WTC11 (cell line): ENCODE measurements at regions not wholly inside any gene's neighbourhood (a gene's known extent, or its start where the extent isn't known, plus 50 kb on each side); places are given as distances from the start of the nearest gene placed in this dataset.

Experiments
- ATAC-seq: fragments of 200-7000 bp; cut with Tn5 transposase; 2 replicates; pipeline ENCODE4 v1.10.0; 2021; ENCODE audit warnings: mild to moderate bottlenecking, moderate library complexity
- CTCF ChIA-PET: fragments of 300-600 bp; sonication (Branson Sonifier 250); formaldehyde crosslinking; loops from one replicate; lab custom pipeline; 2021; ENCODE audit warnings: antibody characterized with exemption; lab: Charles Lee
- POLR2A ChIA-PET: fragments of 350-600 bp; sonication (Branson Sonifier 250); formaldehyde crosslinking; loops from one replicate; lab custom pipeline; 2021; ENCODE audit warnings: antibody characterized with exemption; lab: Charles Lee
- DNase-seq: peaks from one replicate; pipeline ENCODE4 v3.0.0; 2021; ENCODE audit warnings: low spot score
- H3K27ac Mint-ChIP-seq: 2 replicates; pipeline ENCODE4 v1.8.0; 2021; ENCODE audit warnings: mixed read lengths
- H3K27me3 Mint-ChIP-seq: 2 replicates; pipeline ENCODE4 v1.8.0; 2021; ENCODE audit warnings: low read depth, mild to moderate bottlenecking, moderate library complexity, mixed read lengths
- H3K36me3 Mint-ChIP-seq: 2 replicates; pipeline ENCODE4 v1.8.0; 2021; ENCODE audit warnings: mixed read lengths
- H3K4me1 Mint-ChIP-seq: 2 replicates; pipeline ENCODE4 v1.8.0; 2022; ENCODE audit warnings: mixed read lengths
- H3K4me3 Mint-ChIP-seq: 2 replicates; pipeline ENCODE4 v1.8.0; 2021; ENCODE audit warnings: mild to moderate bottlenecking, moderate library complexity, mixed read lengths
- H3K9me3 Mint-ChIP-seq: 2 replicates; pipeline ENCODE4 v1.8.0; 2021; ENCODE audit warnings: mixed read lengths
- ATF1 ChIP-seq: sonication (generic); formaldehyde crosslinking; IDR thresholded peaks from 2 replicates; pipeline ENCODE4 v1.8.1; 2023; ENCODE audit warnings: mild to moderate bottlenecking, moderate library complexity, missing genetic modification reagents
- CBFB ChIP-seq: sonication (generic); formaldehyde crosslinking; IDR thresholded peaks from 2 replicates; pipeline ENCODE4 v1.8.1; 2022; ENCODE audit warnings: mild to moderate bottlenecking, low read depth, missing genetic modification reagents
- EMX1 ChIP-seq: fragments of 250-450 bp; sonication (Bioruptor Pico); IDR thresholded peaks from 2 replicates; pipeline ENCODE4 v1.8.0; 2021; ENCODE audit warnings: mild to moderate bottlenecking
- GRHL2 ChIP-seq: fragments of 250-450 bp; sonication (Bioruptor Pico); IDR thresholded peaks from 2 replicates; pipeline ENCODE4 v1.8.0; 2022; ENCODE audit warnings: mild to moderate bottlenecking, moderate library complexity; ENCODE audit not compliant: insufficient replicate concordance, severe bottlenecking
- KAT7 ChIP-seq: sonication (generic); formaldehyde crosslinking; IDR thresholded peaks from 2 replicates; pipeline ENCODE4 v1.8.1; 2023; ENCODE audit warnings: missing genetic modification reagents, mild to moderate bottlenecking, borderline replicate concordance
- NR2C2 ChIP-seq: sonication (generic); formaldehyde crosslinking; IDR thresholded peaks from 2 replicates; pipeline ENCODE4 v1.8.0; 2022; ENCODE audit warnings: mild to moderate bottlenecking, missing genetic modification reagents
- RORB ChIP-seq: fragments of 250-450 bp; sonication (Bioruptor Pico); IDR thresholded peaks from 2 replicates; pipeline ENCODE4 v1.9.0; 2021; ENCODE audit warnings: mild to moderate bottlenecking
- SOX15 ChIP-seq: fragments of 250-450 bp; sonication (Bioruptor Pico); IDR thresholded peaks from 2 replicates; pipeline ENCODE4 v1.9.0; 2021; ENCODE audit warnings: mild to moderate bottlenecking
- ZNF121 ChIP-seq: sonication (generic); formaldehyde crosslinking; IDR thresholded peaks from 2 replicates; pipeline ENCODE4 v1.8.0; 2023; ENCODE audit warnings: missing genetic modification reagents
- ZNF232 ChIP-seq: sonication (generic); formaldehyde crosslinking; IDR thresholded peaks from 2 replicates; pipeline ENCODE4 v1.8.0; 2022; ENCODE audit warnings: mild to moderate bottlenecking, missing genetic modification reagents
- TF ChIP-seq, protein P1 (sequence below): fragments of 250-450 bp; sonication (Bioruptor Pico); IDR thresholded peaks from 2 replicates; pipeline ENCODE4 v1.9.0; 2021; ENCODE audit warnings: mild to moderate bottlenecking, borderline replicate concordance
- TF ChIP-seq, protein P2 (sequence below): sonication (generic); formaldehyde crosslinking; IDR thresholded peaks from 2 replicates; pipeline ENCODE4 v1.8.1; 2023; ENCODE audit warnings: mild to moderate bottlenecking, missing genetic modification reagents, moderate library complexity
- TF ChIP-seq, protein P3 (sequence below): sonication (generic); formaldehyde crosslinking; IDR thresholded peaks from 2 replicates; pipeline ENCODE4 v1.8.1; 2023; ENCODE audit warnings: mild to moderate bottlenecking, missing genetic modification reagents
- TF ChIP-seq, protein P4 (sequence below): fragments of 250-450 bp; sonication (Bioruptor Pico); IDR thresholded peaks from 2 replicates; pipeline ENCODE4 v1.9.0; 2021; ENCODE audit warnings: moderate library complexity, mild to moderate bottlenecking, inconsistent platforms, borderline replicate concordance
- TF ChIP-seq, protein P5 (sequence below): sonication (generic); formaldehyde crosslinking; IDR thresholded peaks from 2 replicates; pipeline ENCODE4 v1.8.1; 2023; ENCODE audit warnings: mild to moderate bottlenecking, moderate library complexity, missing genetic modification reagents
- TF ChIP-seq, protein P6 (sequence below): sonication (generic); formaldehyde crosslinking; IDR thresholded peaks from 2 replicates; pipeline ENCODE4 v1.8.0; 2023; ENCODE audit warnings: missing genetic modification reagents
- TF ChIP-seq, protein P7 (sequence below): sonication (generic); formaldehyde crosslinking; IDR thresholded peaks from 2 replicates; pipeline ENCODE4 v1.8.0; 2022; ENCODE audit warnings: mild to moderate bottlenecking, missing genetic modification reagents

DNA sequence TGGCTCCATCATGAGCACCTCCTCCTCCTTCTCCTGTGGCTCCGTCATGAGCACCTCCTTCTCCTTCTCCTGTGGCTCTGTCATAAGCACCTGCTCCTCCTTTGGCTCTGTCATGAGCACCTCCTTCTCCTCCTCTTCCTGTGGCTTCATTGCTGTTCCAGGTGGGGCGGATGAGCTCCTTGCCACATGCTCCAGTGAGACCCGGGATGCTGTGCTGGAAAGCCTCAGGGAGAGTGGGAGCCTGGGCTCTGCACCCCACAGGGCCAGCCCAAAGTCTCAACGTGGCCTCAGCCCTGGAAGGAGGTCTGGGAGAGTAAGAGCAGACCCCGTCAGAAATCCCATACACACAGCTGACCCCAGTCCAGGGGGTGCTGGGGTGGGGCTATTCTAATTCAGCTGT, 380.7 kb downstream of the TCERG1L start (continued):
- TF ChIP-seq, protein P1, sequence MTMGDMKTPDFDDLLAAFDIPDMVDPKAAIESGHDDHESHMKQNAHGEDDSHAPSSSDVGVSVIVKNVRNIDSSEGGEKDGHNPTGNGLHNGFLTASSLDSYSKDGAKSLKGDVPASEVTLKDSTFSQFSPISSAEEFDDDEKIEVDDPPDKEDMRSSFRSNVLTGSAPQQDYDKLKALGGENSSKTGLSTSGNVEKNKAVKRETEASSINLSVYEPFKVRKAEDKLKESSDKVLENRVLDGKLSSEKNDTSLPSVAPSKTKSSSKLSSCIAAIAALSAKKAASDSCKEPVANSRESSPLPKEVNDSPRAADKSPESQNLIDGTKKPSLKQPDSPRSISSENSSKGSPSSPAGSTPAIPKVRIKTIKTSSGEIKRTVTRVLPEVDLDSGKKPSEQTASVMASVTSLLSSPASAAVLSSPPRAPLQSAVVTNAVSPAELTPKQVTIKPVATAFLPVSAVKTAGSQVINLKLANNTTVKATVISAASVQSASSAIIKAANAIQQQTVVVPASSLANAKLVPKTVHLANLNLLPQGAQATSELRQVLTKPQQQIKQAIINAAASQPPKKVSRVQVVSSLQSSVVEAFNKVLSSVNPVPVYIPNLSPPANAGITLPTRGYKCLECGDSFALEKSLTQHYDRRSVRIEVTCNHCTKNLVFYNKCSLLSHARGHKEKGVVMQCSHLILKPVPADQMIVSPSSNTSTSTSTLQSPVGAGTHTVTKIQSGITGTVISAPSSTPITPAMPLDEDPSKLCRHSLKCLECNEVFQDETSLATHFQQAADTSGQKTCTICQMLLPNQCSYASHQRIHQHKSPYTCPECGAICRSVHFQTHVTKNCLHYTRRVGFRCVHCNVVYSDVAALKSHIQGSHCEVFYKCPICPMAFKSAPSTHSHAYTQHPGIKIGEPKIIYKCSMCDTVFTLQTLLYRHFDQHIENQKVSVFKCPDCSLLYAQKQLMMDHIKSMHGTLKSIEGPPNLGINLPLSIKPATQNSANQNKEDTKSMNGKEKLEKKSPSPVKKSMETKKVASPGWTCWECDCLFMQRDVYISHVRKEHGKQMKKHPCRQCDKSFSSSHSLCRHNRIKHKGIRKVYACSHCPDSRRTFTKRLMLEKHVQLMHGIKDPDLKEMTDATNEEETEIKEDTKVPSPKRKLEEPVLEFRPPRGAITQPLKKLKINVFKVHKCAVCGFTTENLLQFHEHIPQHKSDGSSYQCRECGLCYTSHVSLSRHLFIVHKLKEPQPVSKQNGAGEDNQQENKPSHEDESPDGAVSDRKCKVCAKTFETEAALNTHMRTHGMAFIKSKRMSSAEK = no peak

DNA sequence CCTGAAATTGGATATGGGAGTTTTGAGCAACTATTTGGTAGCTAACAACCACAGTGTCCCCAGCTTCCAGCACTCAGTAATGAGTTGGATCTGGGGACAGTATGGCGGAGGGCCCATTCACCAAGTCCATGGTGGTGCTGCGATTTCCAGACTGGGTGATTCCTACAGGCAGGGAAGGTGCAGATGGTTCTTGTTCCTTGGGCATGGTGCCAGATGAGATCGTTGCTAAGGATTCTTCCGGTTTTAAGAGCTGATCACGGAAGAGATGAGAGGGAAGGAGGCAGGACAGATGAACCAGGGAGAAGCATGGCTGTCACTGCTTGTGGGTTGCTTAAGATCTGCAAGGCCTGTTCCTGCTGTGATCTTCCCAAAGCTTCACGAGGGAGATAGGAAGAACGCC, 380.3 kb downstream of the TCERG1L start:
- CTCF ChIA-PET = no interaction called here
- TF ChIP-seq, protein P2, sequence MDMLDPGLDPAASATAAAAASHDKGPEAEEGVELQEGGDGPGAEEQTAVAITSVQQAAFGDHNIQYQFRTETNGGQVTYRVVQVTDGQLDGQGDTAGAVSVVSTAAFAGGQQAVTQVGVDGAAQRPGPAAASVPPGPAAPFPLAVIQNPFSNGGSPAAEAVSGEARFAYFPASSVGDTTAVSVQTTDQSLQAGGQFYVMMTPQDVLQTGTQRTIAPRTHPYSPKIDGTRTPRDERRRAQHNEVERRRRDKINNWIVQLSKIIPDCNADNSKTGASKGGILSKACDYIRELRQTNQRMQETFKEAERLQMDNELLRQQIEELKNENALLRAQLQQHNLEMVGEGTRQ = no peak
- no peak for TF ChIP-seq CBFB (CRISPR knock-in tag)
- no peak for TF ChIP-seq ZNF232 (CRISPR knock-in tag)
- no peak for TF ChIP-seq RORB (CRISPR knock-in tag)
- no peak for TF ChIP-seq SOX15 (CRISPR knock-in tag)
- TF ChIP-seq, protein P3, sequence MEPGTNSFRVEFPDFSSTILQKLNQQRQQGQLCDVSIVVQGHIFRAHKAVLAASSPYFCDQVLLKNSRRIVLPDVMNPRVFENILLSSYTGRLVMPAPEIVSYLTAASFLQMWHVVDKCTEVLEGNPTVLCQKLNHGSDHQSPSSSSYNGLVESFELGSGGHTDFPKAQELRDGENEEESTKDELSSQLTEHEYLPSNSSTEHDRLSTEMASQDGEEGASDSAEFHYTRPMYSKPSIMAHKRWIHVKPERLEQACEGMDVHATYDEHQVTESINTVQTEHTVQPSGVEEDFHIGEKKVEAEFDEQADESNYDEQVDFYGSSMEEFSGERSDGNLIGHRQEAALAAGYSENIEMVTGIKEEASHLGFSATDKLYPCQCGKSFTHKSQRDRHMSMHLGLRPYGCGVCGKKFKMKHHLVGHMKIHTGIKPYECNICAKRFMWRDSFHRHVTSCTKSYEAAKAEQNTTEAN (CRISPR knock-in tag) = no peak
- TF ChIP-seq ZNF121 = no peak
- no peak for TF ChIP-seq EMX1
- TF ChIP-seq, protein P4, sequence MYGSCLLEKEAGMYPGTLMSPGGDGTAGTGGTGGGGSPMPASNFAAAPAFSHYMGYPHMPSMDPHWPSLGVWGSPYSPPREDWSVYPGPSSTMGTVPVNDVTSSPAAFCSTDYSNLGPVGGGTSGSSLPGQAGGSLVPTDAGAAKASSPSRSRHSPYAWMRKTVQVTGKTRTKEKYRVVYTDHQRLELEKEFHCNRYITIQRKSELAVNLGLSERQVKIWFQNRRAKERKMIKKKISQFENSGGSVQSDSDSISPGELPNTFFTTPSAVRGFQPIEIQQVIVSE (CRISPR knock-in tag) = no peak
- TF ChIP-seq, protein P5, sequence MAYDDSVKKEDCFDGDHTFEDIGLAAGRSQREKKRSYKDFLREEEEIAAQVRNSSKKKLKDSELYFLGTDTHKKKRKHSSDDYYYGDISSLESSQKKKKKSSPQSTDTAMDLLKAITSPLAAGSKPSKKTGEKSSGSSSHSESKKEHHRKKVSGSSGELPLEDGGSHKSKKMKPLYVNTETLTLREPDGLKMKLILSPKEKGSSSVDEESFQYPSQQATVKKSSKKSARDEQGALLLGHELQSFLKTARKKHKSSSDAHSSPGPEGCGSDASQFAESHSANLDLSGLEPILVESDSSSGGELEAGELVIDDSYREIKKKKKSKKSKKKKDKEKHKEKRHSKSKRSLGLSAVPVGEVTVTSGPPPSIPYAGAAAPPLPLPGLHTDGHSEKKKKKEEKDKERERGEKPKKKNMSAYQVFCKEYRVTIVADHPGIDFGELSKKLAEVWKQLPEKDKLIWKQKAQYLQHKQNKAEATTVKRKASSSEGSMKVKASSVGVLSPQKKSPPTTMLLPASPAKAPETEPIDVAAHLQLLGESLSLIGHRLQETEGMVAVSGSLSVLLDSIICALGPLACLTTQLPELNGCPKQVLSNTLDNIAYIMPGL (CRISPR knock-in tag) = no peak
- TF ChIP-seq, protein P6, sequence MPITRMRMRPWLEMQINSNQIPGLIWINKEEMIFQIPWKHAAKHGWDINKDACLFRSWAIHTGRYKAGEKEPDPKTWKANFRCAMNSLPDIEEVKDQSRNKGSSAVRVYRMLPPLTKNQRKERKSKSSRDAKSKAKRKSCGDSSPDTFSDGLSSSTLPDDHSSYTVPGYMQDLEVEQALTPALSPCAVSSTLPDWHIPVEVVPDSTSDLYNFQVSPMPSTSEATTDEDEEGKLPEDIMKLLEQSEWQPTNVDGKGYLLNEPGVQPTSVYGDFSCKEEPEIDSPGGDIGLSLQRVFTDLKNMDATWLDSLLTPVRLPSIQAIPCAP (CRISPR knock-in tag) = no peak
- TF ChIP-seq KAT7 (CRISPR knock-in tag) = no peak
- TF ChIP-seq, protein P7, sequence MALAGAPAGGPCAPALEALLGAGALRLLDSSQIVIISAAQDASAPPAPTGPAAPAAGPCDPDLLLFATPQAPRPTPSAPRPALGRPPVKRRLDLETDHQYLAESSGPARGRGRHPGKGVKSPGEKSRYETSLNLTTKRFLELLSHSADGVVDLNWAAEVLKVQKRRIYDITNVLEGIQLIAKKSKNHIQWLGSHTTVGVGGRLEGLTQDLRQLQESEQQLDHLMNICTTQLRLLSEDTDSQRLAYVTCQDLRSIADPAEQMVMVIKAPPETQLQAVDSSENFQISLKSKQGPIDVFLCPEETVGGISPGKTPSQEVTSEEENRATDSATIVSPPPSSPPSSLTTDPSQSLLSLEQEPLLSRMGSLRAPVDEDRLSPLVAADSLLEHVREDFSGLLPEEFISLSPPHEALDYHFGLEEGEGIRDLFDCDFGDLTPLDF (CRISPR knock-in tag) = no peak
- TF ChIP-seq GRHL2 = no peak
- TF ChIP-seq NR2C2 = no peak
- no peak for TF ChIP-seq ATF1
- no peak overlapping the region for H3K4me3 Mint-ChIP-seq
- POLR2A ChIA-PET = no interaction called here
- H3K4me1 Mint-ChIP-seq = peaks cover 9% of the 10 kb centered on the region
- peaks cover 34% of the 10 kb centered on the region for H3K9me3 Mint-ChIP-seq
- no peak overlapping the region for H3K27ac Mint-ChIP-seq
- peaks cover 51% of the 10 kb centered on the region for H3K36me3 Mint-ChIP-seq
- no peaks in the 10 kb centered on the region for H3K27me3 Mint-ChIP-seq
- no peak for ATAC-seq
- DNase-seq = no peak
